ENCODE measurements at regions not wholly inside any gene's neighbourhood (a gene's known extent, or its start where the extent isn't known, plus 50 kb on each side); places are given as distances from the start of the nearest gene placed in this dataset.

DNA sequence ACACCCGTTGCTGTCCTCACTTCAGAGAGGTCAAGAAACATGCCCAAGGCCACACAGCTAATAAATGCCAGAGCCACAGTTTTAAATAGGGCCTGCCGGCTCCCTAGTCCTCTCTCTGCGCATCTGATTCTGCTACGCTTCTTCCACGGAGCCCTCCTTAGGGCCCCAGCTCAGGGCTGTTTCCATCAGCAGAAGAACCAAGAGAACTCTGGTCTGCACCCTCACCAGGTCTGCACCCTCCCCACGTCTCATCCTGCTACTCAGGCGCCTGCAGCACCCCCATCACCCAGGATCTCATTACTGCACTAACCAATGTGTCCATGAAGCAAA, 79.5 kb upstream of the NKD1 start:
- TF ChIP-seq TOX (CRISPR knock-in tag; IDR thresholded peaks at IDR 0.05; ENCODE audit: borderline replicate concordance) = no peak
- no peak for TF ChIP-seq ARNTL (CRISPR knock-in tag; IDR thresholded peaks at IDR 0.05; ENCODE audit: borderline replicate concordance, low read depth)
- TF ChIP-seq ZNF70 (CRISPR knock-in tag; IDR thresholded peaks at IDR 0.05) = no peak
- TF ChIP-seq ZNF8 (CRISPR knock-in tag; IDR thresholded peaks at IDR 0.05) = no peak
- no peak for TF ChIP-seq GLIS3 (CRISPR knock-in tag; IDR thresholded peaks at IDR 0.05)
- TF ChIP-seq ZFP3 (CRISPR knock-in tag; IDR thresholded peaks at IDR 0.05) = no peak
- TF ChIP-seq, protein P1, sequence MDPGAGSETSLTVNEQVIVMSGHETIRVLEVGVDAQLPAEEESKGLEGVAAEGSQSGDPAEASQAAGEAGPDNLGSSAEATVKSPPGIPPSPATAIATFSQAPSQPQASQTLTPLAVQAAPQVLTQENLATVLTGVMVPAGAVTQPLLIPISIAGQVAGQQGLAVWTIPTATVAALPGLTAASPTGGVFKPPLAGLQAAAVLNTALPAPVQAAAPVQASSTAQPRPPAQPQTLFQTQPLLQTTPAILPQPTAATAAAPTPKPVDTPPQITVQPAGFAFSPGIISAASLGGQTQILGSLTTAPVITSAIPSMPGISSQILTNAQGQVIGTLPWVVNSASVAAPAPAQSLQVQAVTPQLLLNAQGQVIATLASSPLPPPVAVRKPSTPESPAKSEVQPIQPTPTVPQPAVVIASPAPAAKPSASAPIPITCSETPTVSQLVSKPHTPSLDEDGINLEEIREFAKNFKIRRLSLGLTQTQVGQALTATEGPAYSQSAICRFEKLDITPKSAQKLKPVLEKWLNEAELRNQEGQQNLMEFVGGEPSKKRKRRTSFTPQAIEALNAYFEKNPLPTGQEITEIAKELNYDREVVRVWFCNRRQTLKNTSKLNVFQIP (CRISPR knock-in tag; IDR thresholded peaks at IDR 0.05; ENCODE audit: borderline replicate concordance, low read depth) = no peak
- ATAC-seq = no peak

DNA sequence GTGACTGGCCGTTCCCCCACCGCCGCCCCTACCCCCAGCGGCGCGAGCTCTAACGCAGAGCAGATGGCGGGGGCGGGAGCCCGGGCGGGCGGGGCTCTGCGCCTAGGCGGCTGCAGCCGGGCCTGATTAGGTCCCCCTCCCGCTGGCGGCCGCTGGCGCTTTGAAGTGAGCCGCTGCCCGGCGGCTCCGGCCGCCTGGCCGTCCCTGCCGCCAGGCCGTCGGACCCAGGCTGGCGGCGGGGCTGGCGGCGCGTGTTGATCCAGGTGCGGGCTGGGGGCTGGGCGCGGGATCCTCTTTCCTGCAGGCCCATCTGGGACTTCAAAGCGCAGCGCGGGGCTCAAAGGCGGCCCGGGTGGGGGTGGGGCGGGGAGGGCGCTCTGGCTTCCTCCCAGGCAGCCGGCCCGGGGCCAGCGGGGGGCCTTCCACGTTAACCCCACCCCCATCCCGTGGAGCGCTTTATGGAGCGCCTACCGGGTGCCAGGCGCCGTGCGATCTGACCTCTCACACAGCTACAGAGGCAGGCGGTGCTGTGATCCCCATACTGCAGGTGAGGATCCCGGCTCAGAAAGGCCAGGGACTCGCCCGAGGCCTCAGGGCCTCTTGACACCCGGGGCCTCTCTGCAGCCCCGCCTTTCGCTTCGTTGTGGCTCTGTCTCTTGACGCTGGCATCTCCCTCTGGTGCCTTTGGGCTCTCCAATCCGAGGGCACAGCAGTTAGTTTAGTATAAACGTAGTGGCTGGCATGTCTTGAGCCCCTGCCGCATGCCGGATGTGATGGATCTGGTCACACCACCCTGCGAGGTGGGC, 80.0 kb upstream of the NKD1 start:
- ATAC-seq = peak; percentile 48
- TF ChIP-seq GLIS3 (CRISPR knock-in tag; IDR thresholded peaks at IDR 0.05) (no peak), CSDC2 (CRISPR knock-in tag; IDR thresholded peaks at IDR 0.05) (no peak), TCF4 (CRISPR knock-in tag; IDR thresholded peaks at IDR 0.05; ENCODE audit: borderline replicate concordance) (no peak), ARNTL (CRISPR knock-in tag; IDR thresholded peaks at IDR 0.05; ENCODE audit: borderline replicate concordance, low read depth) (no peak), ZFP3 (CRISPR knock-in tag; IDR thresholded peaks at IDR 0.05) (no peak), SNAI2 (CRISPR knock-in tag; IDR thresholded peaks at IDR 0.05) (no peak), ESRRG (CRISPR knock-in tag; IDR thresholded peaks at IDR 0.05) (no peak), ZC3H10 (CRISPR knock-in tag; IDR thresholded peaks at IDR 0.05) (no peak), TOX (CRISPR knock-in tag; IDR thresholded peaks at IDR 0.05; ENCODE audit: borderline replicate concordance) (no peak), OSR1 (CRISPR knock-in tag; IDR thresholded peaks at IDR 0.05) (no peak), ZNF8 (CRISPR knock-in tag; IDR thresholded peaks at IDR 0.05) (no peak)
- TF ChIP-seq, protein P2, sequence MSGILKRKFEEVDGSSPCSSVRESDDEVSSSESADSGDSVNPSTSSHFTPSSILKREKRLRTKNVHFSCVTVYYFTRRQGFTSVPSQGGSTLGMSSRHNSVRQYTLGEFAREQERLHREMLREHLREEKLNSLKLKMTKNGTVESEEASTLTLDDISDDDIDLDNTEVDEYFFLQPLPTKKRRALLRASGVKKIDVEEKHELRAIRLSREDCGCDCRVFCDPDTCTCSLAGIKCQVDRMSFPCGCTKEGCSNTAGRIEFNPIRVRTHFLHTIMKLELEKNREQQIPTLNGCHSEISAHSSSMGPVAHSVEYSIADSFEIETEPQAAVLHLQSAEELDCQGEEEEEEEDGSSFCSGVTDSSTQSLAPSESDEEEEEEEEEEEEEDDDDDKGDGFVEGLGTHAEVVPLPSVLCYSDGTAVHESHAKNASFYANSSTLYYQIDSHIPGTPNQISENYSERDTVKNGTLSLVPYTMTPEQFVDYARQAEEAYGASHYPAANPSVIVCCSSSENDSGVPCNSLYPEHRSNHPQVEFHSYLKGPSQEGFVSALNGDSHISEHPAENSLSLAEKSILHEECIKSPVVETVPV (CRISPR knock-in tag; IDR thresholded peaks at IDR 0.05) = no peak

DNA sequence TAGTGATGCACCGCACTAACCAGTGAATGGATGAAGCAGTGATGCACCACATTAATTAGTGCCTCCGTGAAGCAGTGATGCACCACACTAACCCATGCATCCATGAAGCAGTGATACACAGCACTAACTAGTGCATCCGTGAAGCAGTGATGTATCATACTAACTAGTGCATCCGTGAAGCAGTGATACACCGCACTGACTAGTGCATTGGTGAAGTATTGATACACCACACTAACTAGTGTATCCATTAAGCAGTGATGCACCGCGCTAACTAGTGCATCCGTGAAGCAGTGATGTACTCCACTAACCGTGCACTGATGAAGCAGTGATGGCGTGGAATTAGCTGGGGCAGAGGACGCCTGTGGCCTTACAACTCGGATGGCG, 80.6 kb upstream of the NKD1 start:
- no peak for ATAC-seq

More for the DNA sequence above, 80.6 kb upstream of the NKD1 start:
- TF ChIP-seq ZFP30 (CRISPR knock-in tag; IDR thresholded peaks at IDR 0.05) = no peak
- TF ChIP-seq, protein P3, sequence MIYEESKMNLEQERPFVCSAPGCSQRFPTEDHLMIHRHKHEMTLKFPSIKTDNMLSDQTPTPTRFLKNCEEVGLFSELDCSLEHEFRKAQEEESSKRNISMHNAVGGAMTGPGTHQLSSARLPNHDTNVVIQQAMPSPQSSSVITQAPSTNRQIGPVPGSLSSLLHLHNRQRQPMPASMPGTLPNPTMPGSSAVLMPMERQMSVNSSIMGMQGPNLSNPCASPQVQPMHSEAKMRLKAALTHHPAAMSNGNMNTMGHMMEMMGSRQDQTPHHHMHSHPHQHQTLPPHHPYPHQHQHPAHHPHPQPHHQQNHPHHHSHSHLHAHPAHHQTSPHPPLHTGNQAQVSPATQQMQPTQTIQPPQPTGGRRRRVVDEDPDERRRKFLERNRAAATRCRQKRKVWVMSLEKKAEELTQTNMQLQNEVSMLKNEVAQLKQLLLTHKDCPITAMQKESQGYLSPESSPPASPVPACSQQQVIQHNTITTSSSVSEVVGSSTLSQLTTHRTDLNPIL (CRISPR knock-in tag; IDR thresholded peaks at IDR 0.05; ENCODE audit: low read depth) = no peak
- TF ChIP-seq, protein P2 (CRISPR knock-in tag; IDR thresholded peaks at IDR 0.05) = no peak
- no peak for TF ChIP-seq CSDC2 (CRISPR knock-in tag; IDR thresholded peaks at IDR 0.05)
- no peak for TF ChIP-seq OSR1 (CRISPR knock-in tag; IDR thresholded peaks at IDR 0.05)
- no peak for TF ChIP-seq ESRRG (CRISPR knock-in tag; IDR thresholded peaks at IDR 0.05)
- no peak for TF ChIP-seq RARB (CRISPR knock-in tag; IDR thresholded peaks at IDR 0.05)
- TF ChIP-seq PPARA (CRISPR knock-in tag; IDR thresholded peaks at IDR 0.05; ENCODE audit: borderline replicate concordance) = no peak
- no peak for TF ChIP-seq GLIS3 (CRISPR knock-in tag; IDR thresholded peaks at IDR 0.05)
- TF ChIP-seq, protein P4, sequence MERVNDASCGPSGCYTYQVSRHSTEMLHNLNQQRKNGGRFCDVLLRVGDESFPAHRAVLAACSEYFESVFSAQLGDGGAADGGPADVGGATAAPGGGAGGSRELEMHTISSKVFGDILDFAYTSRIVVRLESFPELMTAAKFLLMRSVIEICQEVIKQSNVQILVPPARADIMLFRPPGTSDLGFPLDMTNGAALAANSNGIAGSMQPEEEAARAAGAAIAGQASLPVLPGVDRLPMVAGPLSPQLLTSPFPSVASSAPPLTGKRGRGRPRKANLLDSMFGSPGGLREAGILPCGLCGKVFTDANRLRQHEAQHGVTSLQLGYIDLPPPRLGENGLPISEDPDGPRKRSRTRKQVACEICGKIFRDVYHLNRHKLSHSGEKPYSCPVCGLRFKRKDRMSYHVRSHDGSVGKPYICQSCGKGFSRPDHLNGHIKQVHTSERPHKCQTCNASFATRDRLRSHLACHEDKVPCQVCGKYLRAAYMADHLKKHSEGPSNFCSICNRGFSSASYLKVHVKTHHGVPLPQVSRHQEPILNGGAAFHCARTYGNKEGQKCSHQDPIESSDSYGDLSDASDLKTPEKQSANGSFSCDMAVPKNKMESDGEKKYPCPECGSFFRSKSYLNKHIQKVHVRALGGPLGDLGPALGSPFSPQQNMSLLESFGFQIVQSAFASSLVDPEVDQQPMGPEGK (CRISPR knock-in tag; IDR thresholded peaks at IDR 0.05; ENCODE audit: borderline replicate concordance) = no peak
- TF ChIP-seq ZNF70 (CRISPR knock-in tag; IDR thresholded peaks at IDR 0.05) = no peak
- no peak for TF ChIP-seq BACH2 (CRISPR knock-in tag; IDR thresholded peaks at IDR 0.05; ENCODE audit: borderline replicate concordance)
- no peak for TF ChIP-seq TCF4 (CRISPR knock-in tag; IDR thresholded peaks at IDR 0.05; ENCODE audit: borderline replicate concordance)
- TF ChIP-seq TOX (CRISPR knock-in tag; IDR thresholded peaks at IDR 0.05; ENCODE audit: borderline replicate concordance) = no peak
